T1000 (cell line): ENCODE measurements at regions not wholly inside any gene's neighbourhood (a gene's known extent, or its start where the extent isn't known, plus 50 kb on each side); places are given as distances from the start of the nearest gene placed in this dataset.
"Not testable (repeated sequence)": the region's sequence is repeated elsewhere in the genome, so short reads cannot be mapped to it uniquely, and the experiment has no call there.

Source experiments
- DNase-seq: peaks from one replicate; lab custom pipeline; 2025; ENCODE audit warnings: mixed read lengths; lab: John Stamatoyannopoulos, UW

DNA sequence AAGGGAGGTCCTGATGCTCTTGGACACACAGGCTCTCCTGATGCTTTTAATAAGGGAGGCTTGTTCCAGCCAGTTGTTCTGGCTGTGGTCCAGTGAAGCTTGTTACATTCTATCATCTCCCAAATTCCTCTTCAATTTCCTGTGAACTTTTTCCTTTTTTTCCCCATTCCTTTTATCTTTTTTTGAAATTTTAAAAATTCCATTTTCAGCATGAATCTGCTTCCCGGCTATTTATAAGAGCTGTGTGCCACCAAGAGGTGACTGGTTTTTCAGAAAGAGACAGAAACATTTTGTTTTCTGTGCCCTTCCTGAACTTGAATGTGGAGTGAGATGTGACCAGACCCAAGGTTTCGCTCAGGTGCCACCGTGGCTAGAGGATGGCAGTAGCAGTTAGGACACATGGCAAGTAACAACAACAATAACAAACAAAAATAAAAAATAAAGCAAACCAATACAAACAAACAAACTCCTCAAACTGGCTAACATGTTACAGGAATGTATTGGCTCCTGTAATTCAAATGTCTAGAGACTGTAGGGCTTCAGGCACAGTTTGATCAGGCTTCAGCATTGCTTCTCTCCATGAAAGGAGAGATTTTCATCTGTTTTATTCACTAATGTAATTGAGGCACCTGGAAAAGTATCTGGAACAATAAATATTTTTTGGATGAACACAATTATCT is 121.1 kb downstream of the BOD1 start:
- no peak for DNase-seq

DNA sequence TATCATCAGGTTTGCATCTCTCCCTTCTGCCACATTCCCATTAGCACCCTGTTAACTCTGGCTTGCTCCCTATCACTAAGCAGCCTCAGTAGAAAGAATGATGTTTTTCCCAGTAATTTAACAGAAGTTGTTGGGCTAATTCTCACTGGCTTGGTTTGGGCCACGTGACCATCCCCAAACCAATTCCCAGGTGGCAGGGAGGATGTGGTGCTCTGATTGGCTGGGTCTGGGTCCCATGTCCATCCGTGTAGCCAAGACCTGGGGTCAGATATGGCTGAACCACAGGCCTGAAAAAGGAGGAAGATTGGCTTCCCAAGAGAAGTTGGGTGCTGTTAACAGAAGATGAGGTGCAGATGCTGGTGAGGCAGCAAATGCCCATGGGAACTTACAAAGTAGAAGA is 122.0 kb downstream of the BOD1 start:
- DNase-seq = no peak

DNA sequence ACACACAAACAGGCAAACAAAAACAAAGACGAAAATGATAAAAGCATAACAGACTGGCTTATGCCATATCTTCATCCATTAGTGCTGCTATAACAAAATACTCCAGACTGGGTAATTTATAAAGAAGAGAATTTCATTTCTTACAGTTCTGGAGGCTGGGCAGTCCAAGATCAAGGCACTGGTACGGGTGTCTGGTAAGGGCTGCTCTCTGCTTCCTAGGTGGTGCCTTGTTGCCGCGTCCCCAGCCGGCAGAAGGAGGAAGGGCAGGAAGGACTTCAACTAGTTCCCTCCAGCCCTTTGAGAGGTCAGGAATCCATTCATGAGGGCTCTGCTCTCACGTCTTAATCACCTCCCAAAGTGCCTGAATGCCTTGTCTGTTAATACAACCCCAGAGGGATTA is 122.6 kb downstream of the BOD1 start:
- no peak for DNase-seq

GRCh38 chr5:173493040-173493439 is 123.4 kb downstream of the BOD1 start:
- no peak for DNase-seq

GRCh38 chr5:173490681-173491080 is 125.8 kb downstream of the BOD1 start:
- no peak for DNase-seq

DNA sequence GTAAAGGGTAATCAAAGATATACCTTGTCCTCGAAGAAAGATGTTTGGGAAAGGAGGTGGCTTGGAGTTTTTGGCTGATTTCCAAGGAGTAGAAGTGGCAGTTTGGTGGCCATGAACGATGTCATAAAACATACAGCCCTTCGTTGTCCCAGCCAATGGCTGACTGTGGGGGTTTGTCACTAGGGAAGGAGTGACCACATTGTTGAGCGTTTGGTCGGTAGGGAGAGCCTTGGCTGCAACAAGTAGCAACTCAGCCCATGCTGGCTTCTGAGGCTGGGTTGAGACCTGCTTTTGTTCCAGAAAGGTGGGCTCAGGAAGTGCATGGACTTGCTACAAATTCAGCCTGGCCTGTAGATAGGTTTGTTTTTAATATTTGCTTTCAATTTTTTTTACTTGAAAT is 128.3 kb downstream of the BOD1 start:
- DNase-seq = no peak

- no peak for DNase-seq
Measured at GRCh38 chr5:173487300-173487699, 129.2 kb downstream of the BOD1 start.

DNA sequence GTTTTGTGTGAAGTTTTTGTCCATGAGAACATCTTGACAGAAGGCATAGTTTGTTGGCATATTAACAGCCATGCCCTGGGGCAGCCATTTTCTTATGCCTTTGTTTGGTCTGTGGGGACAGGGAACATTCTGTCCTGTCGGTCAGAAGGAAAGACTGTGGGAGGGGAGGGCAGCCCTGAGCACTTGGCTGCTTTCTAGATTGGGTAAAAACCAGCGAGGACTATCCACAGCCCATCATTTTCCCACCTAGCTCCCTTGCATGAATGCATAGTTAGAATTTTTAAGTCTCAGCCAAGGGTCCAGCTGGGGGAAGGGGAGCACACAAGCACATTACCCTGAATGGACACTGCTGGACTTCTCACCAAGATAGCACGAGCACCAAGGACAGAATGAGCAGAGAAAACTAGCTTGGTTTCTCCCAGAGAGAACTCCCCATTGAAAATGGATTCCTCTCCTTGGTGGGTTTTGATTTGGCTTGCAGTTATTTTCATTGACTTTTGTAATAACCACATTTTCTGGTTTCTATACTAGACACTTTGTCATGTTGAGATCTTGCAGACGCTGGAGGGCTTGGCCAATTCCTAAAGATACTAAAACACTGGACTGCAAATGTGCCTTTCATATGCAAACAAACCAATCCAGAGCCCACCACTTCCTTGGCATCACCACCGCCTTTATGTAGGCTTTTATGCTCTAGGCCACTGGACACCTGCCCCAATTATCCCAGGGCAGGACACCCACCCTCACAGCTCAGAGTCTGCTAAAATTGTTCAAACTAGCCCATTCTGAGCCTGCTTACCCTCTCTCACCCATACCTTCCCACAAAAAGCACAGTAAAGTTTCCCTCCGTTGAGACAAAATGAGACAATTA is 129.9 kb downstream of the BOD1 start:
- no peak for DNase-seq

GRCh38 chr5:173484569-173484968 is 131.9 kb downstream of the BOD1 start:
- no peak for DNase-seq

GRCh38 chr5:173483599-173483998 is 132.9 kb downstream of the BOD1 start:
- not testable (repeated sequence) for DNase-seq

DNA sequence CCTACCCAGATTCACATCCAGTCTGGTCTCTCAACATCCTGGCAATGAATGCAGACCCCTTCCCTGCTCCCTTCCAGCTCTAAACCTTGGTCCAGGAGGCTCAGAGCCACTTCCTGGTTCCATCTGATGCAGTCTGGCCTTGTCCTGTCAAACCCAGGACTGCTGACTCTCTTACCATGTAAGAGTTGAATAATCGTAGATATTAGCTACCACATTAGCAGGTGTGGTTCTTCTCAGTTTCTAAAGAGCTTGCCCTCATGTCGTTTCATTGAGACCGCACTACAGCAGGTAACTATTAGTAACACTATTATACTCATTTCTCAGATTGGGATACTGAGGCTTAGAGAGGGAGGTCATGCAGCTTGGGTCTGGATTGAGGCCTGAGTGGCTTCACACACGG is 133.3 kb downstream of the BOD1 start:
- DNase-seq = no peak

DNA sequence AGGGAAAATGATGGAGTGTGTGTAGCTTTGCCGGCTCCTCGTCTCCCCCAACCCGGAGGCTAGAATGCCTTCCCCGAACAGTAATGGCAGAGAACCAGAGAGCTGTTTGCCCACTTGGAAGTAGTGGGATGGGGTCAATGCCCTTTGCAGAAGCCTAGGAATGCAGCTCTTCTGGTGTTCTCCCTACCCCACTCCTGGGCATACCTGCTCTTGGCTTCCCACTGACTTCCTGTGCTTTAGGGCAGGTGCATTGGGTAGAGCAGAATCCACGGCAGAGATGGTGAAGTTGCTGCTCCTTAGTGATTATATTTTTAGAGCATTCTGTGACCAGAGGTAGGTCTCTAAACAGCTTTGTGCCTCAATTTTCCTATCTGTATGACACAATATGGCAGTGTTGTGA is 134.6 kb downstream of the BOD1 start:
- no peak for DNase-seq

- DNase-seq = peak; percentile 5
Measured at GRCh38 chr5:173480896-173481295, 135.6 kb downstream of the BOD1 start.

DNA sequence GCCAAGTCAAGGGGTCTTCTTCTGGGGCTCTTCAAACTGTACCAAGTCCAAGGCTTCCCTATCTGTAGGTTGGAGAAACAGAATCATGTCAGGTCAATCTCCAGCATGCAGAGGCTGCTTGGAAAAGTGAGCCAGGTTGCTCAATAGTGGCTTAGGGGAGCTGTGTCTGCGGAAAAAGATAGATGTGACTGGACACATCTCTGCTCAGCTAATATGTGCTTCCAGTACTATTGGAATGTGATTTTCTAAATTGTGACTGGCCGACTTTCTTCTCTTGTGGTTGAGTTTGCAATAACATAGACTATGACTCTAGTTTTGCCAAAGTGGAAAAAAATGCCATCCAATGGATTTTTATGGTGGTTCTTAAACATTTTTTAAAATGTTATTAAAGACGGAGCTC is 136.7 kb downstream of the BOD1 start:
- no peak for DNase-seq

DNA sequence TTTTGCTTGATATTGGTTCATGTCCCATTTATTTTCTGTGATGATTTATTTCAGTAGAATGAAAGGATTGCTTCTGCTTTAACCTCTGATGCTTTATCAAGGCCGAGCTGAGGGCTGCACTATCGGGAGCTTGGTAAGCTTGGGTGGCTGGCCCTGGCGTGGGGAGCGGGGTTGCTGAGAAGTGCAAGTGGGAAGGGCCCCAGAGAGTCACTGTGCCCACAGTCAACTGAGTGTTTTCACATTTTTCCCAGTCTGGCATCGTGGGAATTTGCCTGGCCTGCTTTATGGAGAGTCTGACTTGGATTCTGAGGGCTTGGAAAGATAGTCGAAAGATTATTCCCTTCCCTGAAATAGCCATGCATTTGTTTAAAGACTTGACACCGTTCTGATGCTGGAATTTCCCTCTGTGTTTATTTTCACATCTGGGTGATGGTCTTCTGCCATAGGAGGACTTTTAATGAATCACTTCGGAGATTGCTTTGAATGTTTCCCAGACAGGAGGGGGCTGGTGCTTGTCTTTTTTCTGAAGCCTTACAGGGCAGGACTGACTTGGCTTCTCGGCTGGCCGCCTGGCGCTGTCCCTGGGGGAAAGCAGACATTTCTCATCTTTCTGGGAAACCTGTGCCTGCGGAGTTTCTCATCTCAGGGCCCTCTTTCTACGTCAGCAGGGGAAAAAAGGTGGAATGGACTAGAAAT is 139.0 kb downstream of the BOD1 start:
- peak; percentile 26 for DNase-seq

GRCh38 chr5:173475780-173476179 is 140.7 kb downstream of the BOD1 start:
- no peak for DNase-seq

GRCh38 chr5:173474881-173475287 is 141.6 kb downstream of the BOD1 start:
- DNase-seq = peak; percentile 6

DNA sequence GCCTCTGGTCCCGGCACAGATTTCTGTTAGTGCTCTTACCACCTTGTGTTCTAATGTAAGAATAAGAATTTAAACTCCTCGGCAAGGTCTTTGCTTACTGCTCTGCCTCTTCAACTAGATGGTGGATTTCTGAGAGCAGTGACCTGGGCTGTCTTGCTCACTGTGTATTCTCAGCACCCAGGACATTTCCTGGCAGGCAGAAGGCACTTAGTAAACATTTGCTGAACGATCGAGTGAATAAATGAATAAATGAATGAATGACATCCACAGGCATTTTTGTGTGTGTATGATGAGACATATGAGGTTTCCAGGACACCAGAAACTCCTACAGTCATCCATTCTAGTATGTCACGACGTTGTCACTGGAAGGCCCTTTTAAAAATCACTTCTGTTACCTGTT is 143.2 kb downstream of the BOD1 start:
- no peak for DNase-seq

DNA sequence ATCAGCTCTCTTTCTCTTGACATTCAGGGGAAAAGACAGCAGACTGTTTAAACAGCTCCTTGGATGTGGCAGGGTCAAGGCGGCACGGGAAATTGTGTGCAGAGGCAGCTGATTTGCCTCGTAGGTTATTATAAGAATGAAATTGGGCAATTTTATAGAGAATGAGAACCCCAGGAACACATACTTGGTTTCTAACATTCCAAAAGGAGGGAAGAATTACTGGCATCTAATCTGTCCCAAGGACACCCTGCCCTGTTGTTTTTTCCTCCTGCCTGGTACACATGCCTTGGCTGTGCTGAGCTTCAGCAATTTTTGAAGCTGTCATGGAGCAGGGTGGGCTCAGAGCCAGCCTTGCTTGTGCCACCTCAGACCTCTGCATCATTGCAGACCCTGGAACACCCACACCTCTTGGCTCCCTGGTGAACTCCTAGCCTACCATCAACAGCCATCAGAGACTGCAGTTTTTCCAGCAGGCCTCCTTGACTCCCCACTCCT is 143.6 kb downstream of the BOD1 start:
- DNase-seq = no peak

- peak; percentile 45 for DNase-seq
Measured at GRCh38 chr5:173472164-173472563, 143.9 kb upstream of the STC2 start.

DNA sequence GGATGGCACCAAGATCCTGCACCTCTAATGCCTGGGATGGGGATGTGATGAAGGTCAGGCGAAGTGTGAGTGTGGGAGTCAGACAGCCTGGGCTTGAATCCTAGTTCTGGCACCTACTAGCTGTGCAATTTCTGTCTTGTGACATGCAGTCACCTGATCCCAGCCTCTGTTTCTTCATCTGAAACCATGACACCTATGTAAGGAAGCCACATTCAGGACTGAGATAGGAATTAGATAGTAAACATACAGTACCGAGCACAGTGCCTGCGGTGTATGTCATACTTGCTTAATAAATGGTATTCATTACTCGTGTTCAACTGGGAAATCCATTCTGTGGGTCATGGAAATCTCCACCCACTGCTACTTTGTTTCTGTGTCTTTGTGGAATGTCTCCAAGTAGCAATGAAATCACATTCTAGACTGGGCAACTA is 140.6 kb upstream of the STC2 start:
- DNase-seq = no peak

- DNase-seq = no peak
Measured at GRCh38 chr5:173466227-173466626, 138.0 kb upstream of the STC2 start.

- no peak for DNase-seq
Measured at GRCh38 chr5:173464813-173465212, 136.6 kb upstream of the STC2 start.
